Ovary (tissue), 7 donors: ENCODE measurements at regions not wholly inside any gene's neighbourhood (a gene's known extent, or its start where the extent isn't known, plus 50 kb on each side); places are given as distances from the start of the nearest gene placed in this dataset.

ENCODE experiments used
- DNase-seq, 5 donors: peaks; one replicate each; pipeline ENCODE4 v3.0.0-alpha.2; 2019 to 2020
- H3K27ac ChIP-seq, 2 donors: fragments of 200-600 bp; one replicate each; pipeline versions ENCODE4 v1.5.1 to v1.8.0; 2019 to 2022
- H3K27me3 ChIP-seq: fragments of 200-600 bp; one replicate; pipeline ENCODE4 v1.8.0; 2022
- H3K36me3 ChIP-seq: fragments of 200-600 bp; sonication (generic); one replicate; pipeline ENCODE4 v1.5.1; 2019
- H3K4me1 ChIP-seq: one replicate; pipeline ENCODE4 v1.8.1; 2013; ENCODE audit warnings: mild to moderate bottlenecking, moderate library complexity; ENCODE audit not compliant: insufficient read depth
- H3K4me3 ChIP-seq: fragments of 200-600 bp; sonication (generic); one replicate; pipeline ENCODE4 v1.5.1; 2017
- H3K9me3 ChIP-seq, 2 donors: fragments of 200-600 bp in 1 of 2; sonication (generic) in 1 of 2; one replicate each; pipeline versions ENCODE4 v1.5.1 to v1.8.1; 2013 to 2019; ENCODE audit warnings: mild to moderate bottlenecking in 1 of 2, moderate library complexity in 1 of 2
- EP300 ChIP-seq: sonication (generic); formaldehyde crosslinking; IDR thresholded peaks from one replicate; pipeline ENCODE4 v1.6.1; 2017; ENCODE audit warnings: antibody characterized with exemption
- POLR2A ChIP-seq: fragments of 450-650 bp; IDR thresholded peaks from one replicate; pipeline ENCODE4 v1.6.1; 2017; ENCODE audit warnings: antibody characterized with exemption, mild to moderate bottlenecking, moderate library complexity
- WGBS, 3 donors: extraction: QIAGEN DNeasy Blood & Tissue Kit in 1 of 3; methylation state at CpG; one replicate each; pipeline versions ENCODE4 v1.1.5 to v1.1.7; 2013 to 2017; 5-methylcytosine and 5-hydroxymethylcytosine counted together
- intact Hi-C, 4 donors: fragments of 100-400 bp; cut with DNase I; formaldehyde crosslinking; loops; one replicate each; pipeline versions ENCODE4 v1.11.0 to v1.15.1; 2022 to 2023
- TF ChIP-seq, protein P1 (sequence below), 3 donors: fragments of 450-650 bp in 2 of 3; fragments of 200-600 bp in 1 of 3; IDR thresholded peaks; one replicate each; pipeline versions ENCODE4 v1.5.1 to v1.8.0; 2016 to 2022; ENCODE audit warnings: antibody characterized with exemption in 3 of 3, mild to moderate bottlenecking in 1 of 3
- donor health status: DM: no; HTN: no; CAD: no; lungs with moderate emphysema.
- donor health status: DM: no; HTN: no; CAD: no.
- donor health status: Bipolar disorder and iron deficiency.
- donor health status: DM: no; HTN: no; CAD: no.
- donor health status: DM: yes; HTN: yes; CAD: no.

- H3K27me3 ChIP-seq, result no peaks in the 10 kb centered on the region
- intact Hi-C loops, result no loop called here
- DNase-seq, result no peak
- no peak overlapping the region for H3K27ac ChIP-seq
- peaks cover 2% of the 10 kb centered on the region for H3K4me1 ChIP-seq
- H3K9me3 ChIP-seq, result no peaks in the 10 kb centered on the region
- no peak overlapping the region for H3K4me3 ChIP-seq
- no peaks in the 10 kb centered on the region for H3K36me3 ChIP-seq
- 82 to 88% (median 86%) methylated on average over 12 of the region's 12 CpGs for WGBS, 3 donors
- no peak for TF ChIP-seq EP300
- no peak for TF ChIP-seq POLR2A
- TF ChIP-seq, protein P1, sequence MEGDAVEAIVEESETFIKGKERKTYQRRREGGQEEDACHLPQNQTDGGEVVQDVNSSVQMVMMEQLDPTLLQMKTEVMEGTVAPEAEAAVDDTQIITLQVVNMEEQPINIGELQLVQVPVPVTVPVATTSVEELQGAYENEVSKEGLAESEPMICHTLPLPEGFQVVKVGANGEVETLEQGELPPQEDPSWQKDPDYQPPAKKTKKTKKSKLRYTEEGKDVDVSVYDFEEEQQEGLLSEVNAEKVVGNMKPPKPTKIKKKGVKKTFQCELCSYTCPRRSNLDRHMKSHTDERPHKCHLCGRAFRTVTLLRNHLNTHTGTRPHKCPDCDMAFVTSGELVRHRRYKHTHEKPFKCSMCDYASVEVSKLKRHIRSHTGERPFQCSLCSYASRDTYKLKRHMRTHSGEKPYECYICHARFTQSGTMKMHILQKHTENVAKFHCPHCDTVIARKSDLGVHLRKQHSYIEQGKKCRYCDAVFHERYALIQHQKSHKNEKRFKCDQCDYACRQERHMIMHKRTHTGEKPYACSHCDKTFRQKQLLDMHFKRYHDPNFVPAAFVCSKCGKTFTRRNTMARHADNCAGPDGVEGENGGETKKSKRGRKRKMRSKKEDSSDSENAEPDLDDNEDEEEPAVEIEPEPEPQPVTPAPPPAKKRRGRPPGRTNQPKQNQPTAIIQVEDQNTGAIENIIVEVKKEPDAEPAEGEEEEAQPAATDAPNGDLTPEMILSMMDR (IDR thresholded peaks at IDR 0.05), result no peak
Measured at GRCh38 chr10:3263747-3264146, 91.2 kb upstream of the PITRM1 start.

GRCh38 chr10:3263082-3263481 is 90.5 kb upstream of the PITRM1 start:
- Histone ChIP-seq H3K36me3 (no peaks in the 10 kb centered on the region), H3K27me3 (no peaks in the 10 kb centered on the region), H3K4me1 (peaks cover 2% of the 10 kb centered on the region), H3K9me3 (no peaks in the 10 kb centered on the region), H3K27ac (no peak overlapping the region), H3K4me3 (no peak overlapping the region)
- no peak for DNase-seq
- intact Hi-C loops, result no loop called here
- TF ChIP-seq, protein P1 (IDR thresholded peaks at IDR 0.05), result no peak
- TF ChIP-seq EP300, result no peak
- no peak for TF ChIP-seq POLR2A
- 58 to 63% (median 59%) methylated on average over 3 of the region's 3 CpGs for WGBS, 3 donors

DNA sequence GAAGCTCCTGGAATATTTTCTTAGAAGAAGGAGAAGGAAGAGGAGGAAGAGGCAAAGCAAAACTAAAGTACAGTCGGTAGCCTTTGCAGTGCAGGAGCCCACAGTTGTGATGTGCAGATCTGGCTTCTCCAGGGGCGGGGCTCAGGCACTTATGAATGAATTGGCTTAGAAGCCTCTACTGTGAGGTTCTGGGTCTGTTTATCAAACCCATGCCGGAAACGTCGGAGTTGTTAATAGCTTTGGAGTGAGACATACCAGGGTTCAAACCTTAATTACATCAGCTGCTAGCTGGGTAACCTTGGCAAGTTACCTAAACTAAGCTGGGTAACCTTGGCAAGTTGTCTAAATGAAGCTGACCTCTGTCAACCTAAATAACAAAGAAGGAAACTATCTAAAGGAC is 89.3 kb upstream of the PITRM1 start:
- Histone ChIP-seq H3K4me1 (peaks cover 2% of the 10 kb centered on the region), H3K36me3 (no peaks in the 10 kb centered on the region), H3K4me3 (no peak overlapping the region), H3K27ac (no peak overlapping the region), H3K27me3 (no peaks in the 10 kb centered on the region), H3K9me3 (no peaks in the 10 kb centered on the region)
- DNase-seq, result no peak
- intact Hi-C loops, result no loop called here
- TF ChIP-seq EP300 (no peak), POLR2A (no peak)
- TF ChIP-seq, protein P1 (IDR thresholded peaks at IDR 0.05), result no peak
- 54 to 57% (median 54%) methylated on average over 5 of the region's 5 CpGs for WGBS, 3 donors

- TF ChIP-seq POLR2A (no peak), EP300 (no peak)
- TF ChIP-seq, protein P1 (IDR thresholded peaks at IDR 0.05), result no peak
- Histone ChIP-seq H3K9me3 (no peaks in the 10 kb centered on the region), H3K4me3 (no peak overlapping the region), H3K4me1 (peaks cover 2% of the 10 kb centered on the region), H3K36me3 (no peaks in the 10 kb centered on the region), H3K27ac (no peak overlapping the region), H3K27me3 (no peaks in the 10 kb centered on the region)
- 89 to 94% (median 92%) methylated on average over 18 of the region's 18 CpGs for WGBS, 3 donors
- intact Hi-C loops, result no loop called here
- no peak for DNase-seq
Measured at GRCh38 chr10:3260066-3260834, 87.7 kb upstream of the PITRM1 start.
